Esophagus squamous epithelium (tissue), 4 donors: ENCODE measurements at regions not wholly inside any gene's neighbourhood (a gene's known extent, or its start where the extent isn't known, plus 50 kb on each side); places are given as distances from the start of the nearest gene placed in this dataset.

Experiments used
- POLR2A ChIP-seq, 4 donors: fragments of 450-650 bp; IDR thresholded peaks; one replicate each; pipeline ENCODE4 v1.6.1; 2017; ENCODE audit warnings: antibody characterized with exemption in 4 of 4, mild to moderate bottlenecking in 4 of 4, moderate library complexity in 3 of 4
- TF ChIP-seq, protein P1 (sequence below), 6 experiments: fragments of 450-650 bp in 4 of 6; fragments of 200-600 bp in 2 of 6; sonication (generic) in 2 of 6; IDR thresholded peaks; one replicate each; pipeline ENCODE4 v1.5.1; 2016 to 2019; ENCODE audit warnings: antibody characterized with exemption in 6 of 6, mild to moderate bottlenecking in 4 of 6, moderate library complexity in 4 of 6

DNA sequence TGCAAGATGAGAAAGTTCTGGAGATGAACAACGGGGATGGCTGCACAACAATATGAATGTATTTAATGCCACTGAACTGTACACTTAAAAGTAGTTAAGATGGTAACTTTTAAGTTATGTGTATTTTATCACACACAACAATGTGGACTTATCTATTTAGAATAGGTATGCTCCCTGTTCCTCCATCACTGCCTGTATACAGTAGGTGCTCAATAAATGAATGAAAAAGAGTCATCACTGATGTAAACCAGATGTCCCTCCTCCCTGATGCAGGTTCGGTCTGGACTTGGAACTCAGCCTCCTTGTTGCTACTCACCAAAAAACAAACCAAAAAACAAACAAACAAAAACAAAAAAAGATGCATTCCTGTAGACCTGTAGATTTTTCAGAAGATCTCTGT is 65.9 kb upstream of the BOD1 start:
- TF ChIP-seq, protein P1, sequence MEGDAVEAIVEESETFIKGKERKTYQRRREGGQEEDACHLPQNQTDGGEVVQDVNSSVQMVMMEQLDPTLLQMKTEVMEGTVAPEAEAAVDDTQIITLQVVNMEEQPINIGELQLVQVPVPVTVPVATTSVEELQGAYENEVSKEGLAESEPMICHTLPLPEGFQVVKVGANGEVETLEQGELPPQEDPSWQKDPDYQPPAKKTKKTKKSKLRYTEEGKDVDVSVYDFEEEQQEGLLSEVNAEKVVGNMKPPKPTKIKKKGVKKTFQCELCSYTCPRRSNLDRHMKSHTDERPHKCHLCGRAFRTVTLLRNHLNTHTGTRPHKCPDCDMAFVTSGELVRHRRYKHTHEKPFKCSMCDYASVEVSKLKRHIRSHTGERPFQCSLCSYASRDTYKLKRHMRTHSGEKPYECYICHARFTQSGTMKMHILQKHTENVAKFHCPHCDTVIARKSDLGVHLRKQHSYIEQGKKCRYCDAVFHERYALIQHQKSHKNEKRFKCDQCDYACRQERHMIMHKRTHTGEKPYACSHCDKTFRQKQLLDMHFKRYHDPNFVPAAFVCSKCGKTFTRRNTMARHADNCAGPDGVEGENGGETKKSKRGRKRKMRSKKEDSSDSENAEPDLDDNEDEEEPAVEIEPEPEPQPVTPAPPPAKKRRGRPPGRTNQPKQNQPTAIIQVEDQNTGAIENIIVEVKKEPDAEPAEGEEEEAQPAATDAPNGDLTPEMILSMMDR (IDR thresholded peaks at IDR 0.05), result no peak
- no peak for TF ChIP-seq POLR2A (IDR thresholded peaks at IDR 0.05)
